Caco-2 (cell line): ENCODE measurements at regions not wholly inside any gene's neighbourhood (a gene's known extent, or its start where the extent isn't known, plus 50 kb on each side); places are given as distances from the start of the nearest gene placed in this dataset.

ENCODE experiments used
- BruUV-seq: library from RNA; stranded (reverse); fragments of 400-500 nt; replicated peaks from 2 replicates; lab custom pipeline; 2021; lab: Mats Ljungman, UMichigan
- CTCF ChIA-PET: fragments of 300-600 bp; sonication (Branson Sonifier 250); formaldehyde crosslinking; loops from one replicate; lab custom pipeline; 2022; ENCODE audit warnings: antibody characterized with exemption; lab: Charles Lee
- POLR2A ChIA-PET: fragments of 300-600 bp; sonication (Branson Sonifier 250); formaldehyde crosslinking; loops from one replicate; lab custom pipeline; 2022; ENCODE audit warnings: antibody characterized with exemption; lab: Charles Lee
- DNase-seq, 2 experiments: peaks; one replicate each; pipeline versions ENCODE4 v3.0.0 to v3.0.0-alpha.2; 2020 to 2022
- H3K27me3 ChIP-seq: replicated peaks from 2 replicates; pipeline ENCODE4 v1.6.0; 2011; ENCODE audit warnings: low read length; ENCODE audit not compliant: control insufficient read depth, insufficient read depth
- H3K36me3 ChIP-seq: 2 replicates; pipeline ENCODE4 v1.5.1; 2011; ENCODE audit warnings: low read length; ENCODE audit not compliant: control insufficient read depth, insufficient read depth
- H3K4me1 ChIP-seq: fragments of 250-450 bp; sonication (Bioruptor Pico); 2 replicates; pipeline ENCODE4 v1.5.1; 2020; ENCODE audit warnings: mild to moderate bottlenecking
- H3K4me3 ChIP-seq: 2 replicates; pipeline ENCODE4 v1.5.1; 2011; ENCODE audit warnings: low read depth, mild to moderate bottlenecking, control low read depth, low read length
- H3K9me3 ChIP-seq: fragments of 250-450 bp; sonication (Bioruptor Pico); 2 replicates; pipeline ENCODE4 v1.5.1; 2020; ENCODE audit warnings: mild to moderate bottlenecking, moderate library complexity
- H3K27ac Mint-ChIP-seq: one replicate; pipeline ENCODE4 v1.8.0; 2022; ENCODE audit warnings: mixed read lengths; ENCODE audit not compliant: unreplicated experiment
- H3K27me3 Mint-ChIP-seq: one replicate; pipeline ENCODE4 v1.8.0; 2022; ENCODE audit warnings: mixed read lengths; ENCODE audit not compliant: insufficient read depth, unreplicated experiment
- H3K36me3 Mint-ChIP-seq: one replicate; pipeline ENCODE4 v1.8.0; 2022; ENCODE audit warnings: mild to moderate bottlenecking, mixed read lengths; ENCODE audit not compliant: insufficient read depth, unreplicated experiment
- H3K4me1 Mint-ChIP-seq: one replicate; pipeline ENCODE4 v1.8.0; 2022; ENCODE audit warnings: low read depth, mixed read lengths; ENCODE audit not compliant: unreplicated experiment
- H3K4me3 Mint-ChIP-seq: one replicate; pipeline ENCODE4 v1.8.0; 2022; ENCODE audit warnings: mild to moderate bottlenecking, moderate library complexity, mixed read lengths; ENCODE audit not compliant: unreplicated experiment
- H3K9me3 Mint-ChIP-seq: one replicate; pipeline ENCODE4 v1.8.0; 2022; ENCODE audit warnings: mixed read lengths; ENCODE audit not compliant: unreplicated experiment
- CTCF ChIP-seq, 2 experiments: fragments of 200-600 bp in 1 of 2; IDR thresholded peaks; 1 replicate in 1 of 2; 2 replicates in 1 of 2; pipeline versions ENCODE4 v1.5.1 to v1.8.0; 2011 to 2022; ENCODE audit warnings: antibody characterized with exemption in 1 of 2, control low read depth in 1 of 2, inconsistent platforms in 1 of 2, low read depth in 1 of 2, low read length in 1 of 2, mild to moderate bottlenecking in 1 of 2, moderate library complexity in 1 of 2; ENCODE audit not compliant: insufficient read depth in 1 of 2, severe bottlenecking in 1 of 2, unreplicated experiment in 1 of 2
- intact Hi-C: fragments of 100-400 bp; cut with micrococcal nuclease; formaldehyde crosslinking; loops from one replicate; pipeline ENCODE4 v1.10.0; 2022; ENCODE audit not compliant: unreplicated experiment

- Histone ChIP-seq H3K27me3 (no peaks in the 10 kb centered on the region), H3K9me3 (no peaks in the 10 kb centered on the region), H3K4me3 (no peak overlapping the region), H3K36me3 (no peaks in the 10 kb centered on the region), H3K4me1 (no peaks in the 10 kb centered on the region)
- Mint-ChIP-seq H3K4me1 (no peaks in the 10 kb centered on the region), H3K36me3 (no peaks in the 10 kb centered on the region), H3K27me3 (no peaks in the 10 kb centered on the region), H3K4me3 (no peak overlapping the region), H3K9me3 (peaks cover 10% of the 10 kb centered on the region), H3K27ac (no peak overlapping the region)
- ChIA-PET POLR2A (no interaction called here), CTCF (no interaction called here)
- DNase-seq: no peak
- TF ChIP-seq CTCF (IDR thresholded peaks at IDR 0.05; ENCODE audit: insufficient read depth in 1 of 2, low read depth in 1 of 2, low read length in 1 of 2, severe bottlenecking in 1 of 2, unreplicated experiment in 1 of 2): no peak
- intact Hi-C loops: no loop called here
- no TSS peak for BruUV-seq
These were observed 128.6 kb downstream of the RGPD3 start for GRCh38 chr2:106339609-106340008.

- Mint-ChIP-seq H3K4me3 (no peak overlapping the region), H3K9me3 (peaks cover 8% of the 10 kb centered on the region), H3K36me3 (no peaks in the 10 kb centered on the region), H3K4me1 (no peaks in the 10 kb centered on the region), H3K27me3 (no peaks in the 10 kb centered on the region), H3K27ac (no peak overlapping the region)
- intact Hi-C loops: no loop called here
- Histone ChIP-seq H3K4me3 (no peak overlapping the region), H3K36me3 (no peaks in the 10 kb centered on the region), H3K9me3 (no peaks in the 10 kb centered on the region), H3K4me1 (no peaks in the 10 kb centered on the region), H3K27me3 (no peaks in the 10 kb centered on the region)
- ChIA-PET CTCF (no interaction called here), POLR2A (no interaction called here)
- BruUV-seq: no TSS peak
- no peak for DNase-seq
- TF ChIP-seq CTCF (IDR thresholded peaks at IDR 0.05; ENCODE audit: insufficient read depth in 1 of 2, low read depth in 1 of 2, low read length in 1 of 2, severe bottlenecking in 1 of 2, unreplicated experiment in 1 of 2): no peak
These were observed 129.1 kb downstream of the RGPD3 start for GRCh38 chr2:106339132-106339531.

GRCh38 chr2:106338043-106338442, 130.2 kb downstream of the RGPD3 start:
- no peak for DNase-seq
- H3K27me3 ChIP-seq: no peaks in the 10 kb centered on the region
- no peaks in the 10 kb centered on the region for H3K4me1 ChIP-seq
- Mint-ChIP-seq H3K4me1 (no peaks in the 10 kb centered on the region), H3K36me3 (no peaks in the 10 kb centered on the region), H3K9me3 (peaks cover under 1% of the 10 kb centered on the region), H3K27me3 (no peaks in the 10 kb centered on the region), H3K27ac (no peak overlapping the region), H3K4me3 (no peak overlapping the region)
- intact Hi-C loops: no loop called here
- BruUV-seq: no TSS peak
- H3K9me3 ChIP-seq: peaks cover 5% of the 10 kb centered on the region; the same call in 1 of the 2 replicates
- ChIA-PET CTCF (no interaction called here), POLR2A (no interaction called here)
- H3K36me3 ChIP-seq: no peaks in the 10 kb centered on the region
- TF ChIP-seq CTCF (IDR thresholded peaks at IDR 0.05; ENCODE audit: insufficient read depth in 1 of 2, low read depth in 1 of 2, low read length in 1 of 2, severe bottlenecking in 1 of 2, unreplicated experiment in 1 of 2): no peak
- no peak overlapping the region for H3K4me3 ChIP-seq
